GM23338 (cell line): ENCODE measurements at regions not wholly inside any gene's neighbourhood (a gene's known extent, or its start where the extent isn't known, plus 50 kb on each side); places are given as distances from the start of the nearest gene placed in this dataset.

ENCODE experiments used
- ATAC-seq: fragments of 200-7000 bp; cut with Tn5 transposase; 3 replicates; pipeline ENCODE4 v1.9.1; 2020
- DNase-seq: peaks from one replicate; pipeline ENCODE4 v3.0.0-alpha.2; 2015; ENCODE audit warnings: low spot score
- H2AFZ ChIP-seq: fragments of 200-600 bp; sonication (generic); 2 replicates; pipeline ENCODE4 v1.8.0; 2016; ENCODE audit warnings: antibody characterized with exemption, mild to moderate bottlenecking, moderate library complexity
- H3F3A ChIP-seq: fragments of 200-600 bp; sonication (generic); replicated peaks from 2 replicates; pipeline ENCODE4 v1.8.0; 2017; ENCODE audit warnings: antibody characterized with exemption, mixed run types, low read depth
- H3K27ac ChIP-seq: fragments of 200-600 bp; sonication (generic); 2 replicates; pipeline ENCODE4 v1.6.1; 2016; ENCODE audit warnings: low read depth
- H3K27me3 ChIP-seq: fragments of 200-600 bp; sonication (generic); 2 replicates; pipeline ENCODE4 v1.8.0; 2016; ENCODE audit warnings: mild to moderate bottlenecking, mixed run types, moderate library complexity; ENCODE audit not compliant: insufficient read depth
- H3K36me3 ChIP-seq: fragments of 200-600 bp; sonication (generic); 2 replicates; pipeline ENCODE4 v1.8.0; 2016; ENCODE audit warnings: mild to moderate bottlenecking; ENCODE audit not compliant: insufficient read depth
- H3K4me1 ChIP-seq: fragments of 200-600 bp; sonication (generic); 2 replicates; pipeline ENCODE4 v1.8.0; 2016; ENCODE audit warnings: mild to moderate bottlenecking, moderate library complexity; ENCODE audit not compliant: insufficient read depth
- H3K4me2 ChIP-seq: fragments of 200-600 bp; sonication (generic); 2 replicates; pipeline ENCODE4 v1.7.1; 2017; ENCODE audit warnings: mixed run types
- H3K4me3 ChIP-seq: fragments of 200-600 bp; sonication (generic); 2 replicates; pipeline ENCODE4 v1.6.1; 2016; ENCODE audit warnings: mixed run types
- H3K79me2 ChIP-seq: fragments of 200-600 bp; sonication (generic); replicated peaks from 2 replicates; pipeline ENCODE4 v1.8.0; 2017; ENCODE audit warnings: mild to moderate bottlenecking; ENCODE audit not compliant: insufficient read depth
- H3K9me2 ChIP-seq: fragments of 200-600 bp; sonication (generic); 2 replicates; pipeline ENCODE4 v1.8.0; 2017; ENCODE audit not compliant: insufficient read depth
- H4K20me1 ChIP-seq: fragments of 200-600 bp; sonication (generic); replicated peaks from 2 replicates; pipeline ENCODE4 v1.8.0; 2017; ENCODE audit warnings: mild to moderate bottlenecking; ENCODE audit not compliant: insufficient read depth
- H3K27ac Mint-ChIP-seq: 2 replicates; pipeline ENCODE4 v1.8.0; 2020; ENCODE audit warnings: inconsistent platforms, mild to moderate bottlenecking, moderate library complexity, mixed read lengths
- H3K27me3 Mint-ChIP-seq: 3 replicates; pipeline ENCODE4 v1.8.0; 2022; ENCODE audit warnings: low read depth, mild to moderate bottlenecking, moderate library complexity, mixed read lengths, inconsistent platforms; ENCODE audit not compliant: insufficient read depth, poor library complexity
- H3K36me3 Mint-ChIP-seq: 3 replicates; pipeline ENCODE4 v1.8.0; 2021; ENCODE audit warnings: low read depth, mild to moderate bottlenecking, inconsistent platforms, moderate library complexity, mixed read lengths
- H3K4me1 Mint-ChIP-seq: 3 replicates; pipeline ENCODE4 v1.8.0; 2020; ENCODE audit warnings: mild to moderate bottlenecking, inconsistent platforms, mixed read lengths
- H3K4me3 Mint-ChIP-seq: 3 replicates; pipeline ENCODE4 v1.8.0; 2021; ENCODE audit warnings: moderate library complexity, mild to moderate bottlenecking, inconsistent platforms, mixed read lengths
- H3K9me3 Mint-ChIP-seq: 3 replicates; pipeline ENCODE4 v1.8.0; 2020; ENCODE audit warnings: moderate library complexity, mild to moderate bottlenecking, inconsistent platforms, mixed read lengths
- CREB1 ChIP-seq: fragments of 250-450 bp; sonication (Bioruptor Pico); IDR thresholded peaks from 2 replicates; pipeline ENCODE4 v1.5.0; 2020; ENCODE audit warnings: low read depth, mild to moderate bottlenecking, moderate library complexity
- CTCF ChIP-seq, 2 experiments: fragments of 200-600 bp in 1 of 2; sonication (generic) in 1 of 2; conservative IDR thresholded peaks; 2 replicates each; pipeline versions ENCODE4 v1.5.1 to v1.6.1; 2016 to 2017; ENCODE audit warnings: antibody characterized with exemption in 2 of 2, low read depth in 2 of 2, mild to moderate bottlenecking in 2 of 2, moderate library complexity in 1 of 2
- EZH2phosphoT487 ChIP-seq: fragments of 200-600 bp; sonication (generic); IDR thresholded peaks from one replicate; pipeline ENCODE4 v1.8.1; 2018; ENCODE audit warnings: antibody characterized with exemption; ENCODE audit not compliant: unreplicated experiment
- NANOG ChIP-seq: IDR thresholded peaks from 2 replicates; pipeline ENCODE4 v1.6.1; 2016; ENCODE audit warnings: antibody characterized with exemption, borderline replicate concordance
- STAT1 ChIP-seq: IDR thresholded peaks from one replicate; pipeline ENCODE4 v1.6.1; 2016; ENCODE audit warnings: antibody characterized with exemption; ENCODE audit not compliant: unreplicated experiment
- ZNF114 ChIP-seq: fragments of 250-450 bp; sonication (Bioruptor Pico); IDR thresholded peaks from 2 replicates; pipeline ENCODE4 v1.5.0; 2020; ENCODE audit warnings: mild to moderate bottlenecking, moderate library complexity
- ZNF331 ChIP-seq: fragments of 250-450 bp; sonication (Bioruptor Pico); IDR thresholded peaks from 2 replicates; pipeline ENCODE4 v1.5.0; 2020; ENCODE audit warnings: low read depth, mild to moderate bottlenecking, moderate library complexity
- ZNF462 ChIP-seq: fragments of 250-450 bp; sonication (Bioruptor Pico); IDR thresholded peaks from 2 replicates; pipeline ENCODE4 v1.5.0; 2020; ENCODE audit warnings: mild to moderate bottlenecking, moderate library complexity
- TF ChIP-seq, protein P1 (sequence below): IDR thresholded peaks from 2 replicates; pipeline ENCODE4 v1.6.1; 2016; ENCODE audit warnings: antibody characterized with exemption

DNA sequence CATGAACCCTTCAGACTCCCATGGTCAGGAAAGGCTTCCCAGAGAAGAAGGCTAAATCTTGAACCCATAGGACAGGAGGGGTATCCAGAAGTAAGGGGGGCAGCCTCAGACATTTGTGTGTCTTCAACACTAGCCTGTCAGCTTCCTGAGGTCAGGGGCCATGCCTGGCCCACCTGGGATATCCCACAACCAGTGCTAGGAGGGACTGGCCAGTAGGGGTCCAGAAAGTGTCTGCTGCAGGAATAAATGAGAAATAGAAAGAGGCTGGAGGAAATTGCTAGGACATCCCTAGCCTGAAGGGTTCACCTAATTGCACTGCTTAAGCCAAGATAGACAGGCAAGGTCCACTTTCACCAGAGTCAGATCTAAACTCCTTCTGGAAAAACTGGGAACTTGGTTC lies 799.6 kb upstream of the ID2 start:
- peaks cover 10% of the 10 kb centered on the region; the same call in 2 of the 3 replicates for H3K9me3 Mint-ChIP-seq
- Histone ChIP-seq H3K9me2 (peaks cover 24% of the 10 kb centered on the region; the same call in 1 of the 2 replicates), H3K36me3 (peaks cover 36% of the 10 kb centered on the region), H3K4me2 (no peak overlapping the region), H3K27me3 (no peaks in the 10 kb centered on the region), H3K4me3 (no peak overlapping the region), H3F3A (peaks cover 4% of the 10 kb centered on the region; the same call in 1 of the 2 replicates), H3K27ac (no peak overlapping the region), H3K4me1 (peaks cover 24% of the 10 kb centered on the region), H3K79me2 (peaks cover 78% of the 10 kb centered on the region), H4K20me1 (no peaks in the 10 kb centered on the region), H2AFZ (no peak overlapping the region)
- H3K36me3 Mint-ChIP-seq: peaks cover 74% of the 10 kb centered on the region
- peak overlapping the region; percentile 68 for H3K27ac Mint-ChIP-seq
- H3K4me1 Mint-ChIP-seq: peaks cover 46% of the 10 kb centered on the region
- DNase-seq: no peak
- H3K4me3 Mint-ChIP-seq: no peak overlapping the region
- TF ChIP-seq ZNF114: no peak
- TF ChIP-seq EZH2phosphoT487: no peak
- peak in 1 of 2 experiments; percentile 24; a peak in 1 of 4 replicates for TF ChIP-seq CTCF (conservative IDR thresholded peaks at IDR 0.05; ENCODE audit: low read depth in 2 of 2)
- ATAC-seq: no peak
- H3K27me3 Mint-ChIP-seq: peaks cover 3% of the 10 kb centered on the region

- peaks cover 24% of the 10 kb centered on the region; the same call in 1 of the 2 replicates for H3K9me2 ChIP-seq
- peaks cover 99% of the 10 kb centered on the region for H3K79me2 ChIP-seq
- Mint-ChIP-seq H3K27ac (no peak overlapping the region), H3K9me3 (peaks cover 10% of the 10 kb centered on the region; the same call in 2 of the 3 replicates), H3K4me3 (no peak overlapping the region), H3K36me3 (peaks cover 91% of the 10 kb centered on the region), H3K27me3 (peaks cover 3% of the 10 kb centered on the region), H3K4me1 (peaks cover 37% of the 10 kb centered on the region)
- H3F3A ChIP-seq: peaks cover 4% of the 10 kb centered on the region; the same call in 1 of the 2 replicates
- no peak overlapping the region for H2AFZ ChIP-seq
- H4K20me1 ChIP-seq: no peaks in the 10 kb centered on the region
- H3K36me3 ChIP-seq: peaks cover 46% of the 10 kb centered on the region
- no peak for DNase-seq
- no peak overlapping the region for H3K4me3 ChIP-seq
- peaks cover 30% of the 10 kb centered on the region for H3K4me1 ChIP-seq
- no peaks in the 10 kb centered on the region for H3K27me3 ChIP-seq
- no peak overlapping the region for H3K4me2 ChIP-seq
- no peak overlapping the region for H3K27ac ChIP-seq
- no peak for ATAC-seq
- TF ChIP-seq ZNF114 (no peak), CREB1 (CRISPR knock-in tag) (no peak), STAT1 (no peak), ZNF462 (CRISPR knock-in tag) (no peak), ZNF331 (CRISPR knock-in tag) (no peak), CTCF (conservative IDR thresholded peaks at IDR 0.05; ENCODE audit: low read depth in 2 of 2) (no peak), NANOG (no peak)
- TF ChIP-seq, protein P1, sequence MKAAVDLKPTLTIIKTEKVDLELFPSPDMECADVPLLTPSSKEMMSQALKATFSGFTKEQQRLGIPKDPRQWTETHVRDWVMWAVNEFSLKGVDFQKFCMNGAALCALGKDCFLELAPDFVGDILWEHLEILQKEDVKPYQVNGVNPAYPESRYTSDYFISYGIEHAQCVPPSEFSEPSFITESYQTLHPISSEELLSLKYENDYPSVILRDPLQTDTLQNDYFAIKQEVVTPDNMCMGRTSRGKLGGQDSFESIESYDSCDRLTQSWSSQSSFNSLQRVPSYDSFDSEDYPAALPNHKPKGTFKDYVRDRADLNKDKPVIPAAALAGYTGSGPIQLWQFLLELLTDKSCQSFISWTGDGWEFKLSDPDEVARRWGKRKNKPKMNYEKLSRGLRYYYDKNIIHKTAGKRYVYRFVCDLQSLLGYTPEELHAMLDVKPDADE: no peak
These were observed 797.5 kb upstream of the ID2 start for GRCh38 chr2:7884338-7884737.
